HG03469 (cell line): ENCODE measurements at regions not wholly inside any gene's neighbourhood (a gene's known extent, or its start where the extent isn't known, plus 50 kb on each side); places are given as distances from the start of the nearest gene placed in this dataset.

Experiments
- ATAC-seq: cut with Tn5 transposase; IDR thresholded peaks from one replicate; pipeline ENCODE4 v1.9.1; 2021; ENCODE audit warnings: mild to moderate bottlenecking, moderate library complexity, moderate number of reproducible peaks; ENCODE audit not compliant: unreplicated experiment

DNA sequence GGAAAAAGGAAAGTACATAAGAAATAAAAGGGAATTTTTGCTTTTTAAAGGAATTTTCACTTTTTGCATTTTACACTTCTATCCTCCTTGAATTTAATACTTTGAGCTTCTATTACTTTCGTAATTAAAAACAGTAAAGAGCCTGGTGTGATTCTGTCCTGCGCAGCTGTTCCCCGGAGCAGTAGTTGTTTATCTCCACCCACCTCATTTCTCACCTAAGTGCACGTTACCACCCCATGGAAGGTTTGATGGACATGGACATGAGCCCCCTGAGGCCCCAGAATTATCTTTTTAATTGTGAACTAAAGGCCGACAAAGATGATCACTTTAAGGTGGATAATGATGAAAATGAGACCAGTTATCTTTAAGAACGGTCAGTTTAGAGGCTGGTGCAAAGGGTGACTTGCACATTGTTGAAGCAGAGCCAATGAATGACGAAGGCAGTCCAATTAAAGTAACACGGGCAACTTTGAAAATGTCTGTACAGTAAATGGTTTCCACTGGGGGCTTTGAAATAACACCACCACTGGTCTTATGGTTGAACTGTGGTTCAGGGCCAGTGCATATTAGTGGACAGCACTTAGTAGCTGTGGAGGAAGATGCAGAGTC lies 52.1 kb upstream of the TEX13D start:
- no peak for ATAC-seq

DNA sequence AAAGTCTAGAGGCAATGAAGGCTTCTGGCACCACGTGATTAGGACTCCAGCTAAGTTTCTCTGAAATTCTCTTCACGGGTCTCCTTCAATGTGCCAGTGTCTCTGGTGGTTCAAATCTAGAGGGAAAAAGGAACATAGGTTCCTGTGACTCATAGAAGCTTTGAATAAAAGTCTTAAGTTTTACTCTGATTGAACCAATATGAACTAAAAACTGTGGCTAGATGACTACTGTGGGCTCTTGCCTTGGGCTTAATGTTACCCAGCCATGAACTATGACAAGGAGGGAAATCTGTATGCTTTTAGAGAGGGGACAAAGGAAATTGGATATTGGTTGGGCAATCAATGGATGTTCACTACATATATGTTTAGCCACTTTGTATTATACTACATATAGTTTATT lies 49.9 kb upstream of the TEX13D start:
- ATAC-seq: no peak
